Erythroblast (primary cell): ENCODE measurements at regions not wholly inside any gene's neighbourhood (a gene's known extent, or its start where the extent isn't known, plus 50 kb on each side); places are given as distances from the start of the nearest gene placed in this dataset.
"Not testable (repeated sequence)": the region's sequence is repeated elsewhere in the genome, so short reads cannot be mapped to it uniquely, and the experiment has no call there.

Experiments used
- DNase-seq, 2 experiments: peaks; one replicate each; lab custom pipeline; 2025; lab: John Stamatoyannopoulos, UW
- GATA1 ChIP-seq: IDR thresholded peaks from 2 replicates; pipeline ENCODE4 v1.6.1; 2011; ENCODE audit warnings: low read depth, mild to moderate bottlenecking, control low read depth, low read length, moderate library complexity
- POLR2A ChIP-seq: IDR thresholded peaks from 2 replicates; pipeline ENCODE4 v1.6.1; 2011; ENCODE audit warnings: mild to moderate bottlenecking, low read length

GRCh38 chr2:150686391-150686790, 198.9 kb upstream of the RND3 start:
- DNase-seq, result no peak
- TF ChIP-seq GATA1 (no peak), POLR2A (no peak)

GRCh38 chr2:150681120-150681804, 193.8 kb upstream of the RND3 start:
- TF ChIP-seq POLR2A (no peak), GATA1 (no peak)
- DNase-seq, result no peak

GRCh38 chr2:150679456-150680120, 192.1 kb upstream of the RND3 start:
- no peak for DNase-seq
- TF ChIP-seq POLR2A (no peak), GATA1 (no peak)

- TF ChIP-seq POLR2A (no peak), GATA1 (no peak)
- no peak for DNase-seq
Observed at GRCh38 chr2:150677551-150677950, 190.1 kb upstream of the RND3 start.

GRCh38 chr2:150676747-150677383, 189.4 kb upstream of the RND3 start:
- no peak for DNase-seq
- TF ChIP-seq POLR2A (no peak), GATA1 (no peak)

GRCh38 chr2:150675807-150676206, 188.3 kb upstream of the RND3 start:
- DNase-seq, result no peak
- TF ChIP-seq GATA1, result no peak
- no peak for TF ChIP-seq POLR2A

- TF ChIP-seq POLR2A (no peak), GATA1 (no peak)
- DNase-seq, result no peak
Observed at GRCh38 chr2:150674283-150674682, 186.8 kb upstream of the RND3 start.

- TF ChIP-seq POLR2A (no peak), GATA1 (no peak)
- DNase-seq, result no peak
Observed at GRCh38 chr2:150672311-150672710, 184.8 kb upstream of the RND3 start.

GRCh38 chr2:150669492-150669891, 182.0 kb upstream of the RND3 start:
- TF ChIP-seq GATA1 (no peak), POLR2A (no peak)
- no peak for DNase-seq

- DNase-seq, result not testable (repeated sequence)
Observed at GRCh38 chr2:150667039-150667438, 179.6 kb upstream of the RND3 start.

GRCh38 chr2:150663143-150663542, 175.7 kb upstream of the RND3 start:
- no peak for DNase-seq
- no peak for TF ChIP-seq GATA1
- no peak for TF ChIP-seq POLR2A

- no peak for DNase-seq
- no peak for TF ChIP-seq POLR2A
- no peak for TF ChIP-seq GATA1
Observed at GRCh38 chr2:150656002-150656401, 168.5 kb upstream of the RND3 start.

- no peak for DNase-seq
- TF ChIP-seq POLR2A (no peak), GATA1 (no peak)
Observed at GRCh38 chr2:150653351-150653750, 165.9 kb upstream of the RND3 start.

GRCh38 chr2:150647943-150648342, 160.5 kb upstream of the RND3 start:
- TF ChIP-seq GATA1, result no peak
- TF ChIP-seq POLR2A, result no peak
- no peak for DNase-seq

GRCh38 chr2:150646746-150647145, 159.3 kb upstream of the RND3 start:
- DNase-seq, result no peak

More at GRCh38 chr2:150646746-150647145, 159.3 kb upstream of the RND3 start:
- TF ChIP-seq POLR2A (no peak), GATA1 (no peak)
